Activated CD8-positive, alpha-beta T cell treated with anti-CD3 and anti-CD28 coated beads for 36 hours (primary cell): ENCODE measurements at regions not wholly inside any gene's neighbourhood (a gene's known extent, or its start where the extent isn't known, plus 50 kb on each side); places are given as distances from the start of the nearest gene placed in this dataset.

Source experiments
- ATAC-seq: fragments of 200-7000 bp; cut with Tn5 transposase; one replicate; pipeline ENCODE4 v1.10.0; 2021; ENCODE audit warnings: mild to moderate bottlenecking, moderate library complexity
- CTCF ChIA-PET: fragments of 350-600 bp; sonication (Branson Sonifier 250); formaldehyde crosslinking; loops from one replicate; lab custom pipeline; 2021; ENCODE audit warnings: antibody characterized with exemption; lab: Charles Lee
- POLR2A ChIA-PET: fragments of 350-600 bp; sonication (Branson Sonifier 250); formaldehyde crosslinking; loops from one replicate; lab custom pipeline; 2021; ENCODE audit warnings: antibody characterized with exemption; lab: Charles Lee
- DNase-seq: peaks from one replicate; pipeline ENCODE4 v3.0.0-alpha.2; 2020
- H3K27ac Mint-ChIP-seq: one replicate; pipeline ENCODE4 v1.8.0; 2021; ENCODE audit warnings: mild to moderate bottlenecking, mixed read lengths
- H3K27me3 Mint-ChIP-seq: one replicate; pipeline ENCODE4 v1.8.0; 2021; ENCODE audit warnings: mixed read lengths
- H3K36me3 Mint-ChIP-seq: one replicate; pipeline ENCODE4 v1.8.0; 2021; ENCODE audit warnings: low read depth, mixed read lengths
- H3K4me1 Mint-ChIP-seq: one replicate; pipeline ENCODE4 v1.8.0; 2021; ENCODE audit warnings: low read depth, mixed read lengths
- H3K4me3 Mint-ChIP-seq: one replicate; pipeline ENCODE4 v1.8.0; 2021; ENCODE audit warnings: mild to moderate bottlenecking, moderate library complexity, mixed read lengths
- H3K9me3 Mint-ChIP-seq: one replicate; pipeline ENCODE4 v1.8.0; 2021; ENCODE audit warnings: mixed read lengths
- CTCF ChIP-seq: fragments of 200-600 bp; IDR thresholded peaks from one replicate; pipeline ENCODE4 v1.8.0; 2022; ENCODE audit warnings: antibody characterized with exemption, mild to moderate bottlenecking
- intact Hi-C: fragments of 100-400 bp; cut with micrococcal nuclease; formaldehyde crosslinking; loops from one replicate; pipeline ENCODE4 v1.10.0; 2022

DNA sequence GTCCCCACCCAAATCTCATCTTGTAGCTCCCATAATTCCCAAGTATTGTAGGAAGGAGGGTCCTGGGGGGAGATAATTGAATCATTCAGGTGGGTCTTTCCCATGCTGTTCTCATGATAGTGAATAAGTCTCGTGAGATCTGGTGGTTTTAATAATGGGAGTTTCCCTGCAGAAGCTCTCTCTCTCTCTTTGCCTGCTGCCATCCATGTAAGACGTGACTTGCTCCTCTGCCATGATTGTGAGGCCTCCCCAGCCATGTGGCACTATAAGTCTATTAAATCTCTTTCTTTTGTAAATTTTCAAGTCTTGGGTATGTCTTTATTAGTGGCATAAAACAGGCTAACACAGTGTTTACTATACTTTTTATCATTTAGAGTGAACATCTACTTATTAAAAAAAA lies 338.8 kb downstream of the ANKRD7 start:
- no peak for ATAC-seq
- intact Hi-C loops = no loop called here
- H3K36me3 Mint-ChIP-seq = no peaks in the 10 kb centered on the region
- H3K4me3 Mint-ChIP-seq = no peak overlapping the region
- no peak for TF ChIP-seq CTCF
- ChIA-PET POLR2A (no interaction called here), CTCF (no interaction called here)
- no peak for DNase-seq
- peaks cover 2% of the 10 kb centered on the region for H3K9me3 Mint-ChIP-seq
- no peaks in the 10 kb centered on the region for H3K27me3 Mint-ChIP-seq
- no peak overlapping the region for H3K27ac Mint-ChIP-seq
- no peaks in the 10 kb centered on the region for H3K4me1 Mint-ChIP-seq

DNA sequence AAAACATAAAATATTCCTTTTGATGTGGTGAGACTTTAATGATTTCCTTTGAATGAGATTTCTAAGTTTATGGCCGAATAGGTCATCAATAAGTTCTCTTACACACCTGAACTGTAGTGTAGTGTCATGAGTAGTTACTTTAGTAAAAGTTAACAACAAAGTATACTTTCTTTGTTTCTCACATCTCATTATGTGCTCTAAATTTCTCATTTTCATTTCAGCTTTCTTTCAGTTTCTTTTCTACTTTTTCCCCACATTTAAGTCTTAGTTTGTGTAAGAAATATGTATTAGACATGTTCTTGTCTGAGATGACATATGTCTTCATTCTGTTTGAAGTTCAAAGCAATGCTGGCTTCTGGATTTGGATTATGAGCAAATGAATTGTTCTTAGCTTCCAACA lies 348.1 kb downstream of the ANKRD7 start:
- intact Hi-C loops = no loop called here
- TF ChIP-seq CTCF = no peak
- Mint-ChIP-seq H3K36me3 (no peaks in the 10 kb centered on the region), H3K9me3 (peaks cover 2% of the 10 kb centered on the region), H3K27ac (no peak overlapping the region), H3K4me1 (no peaks in the 10 kb centered on the region), H3K27me3 (no peaks in the 10 kb centered on the region), H3K4me3 (no peak overlapping the region)
- no peak for ATAC-seq
- no peak for DNase-seq
- ChIA-PET CTCF (no interaction called here), POLR2A (no interaction called here)

- no peak for TF ChIP-seq CTCF
- no peaks in the 10 kb centered on the region for H3K36me3 Mint-ChIP-seq
- DNase-seq = no peak
- H3K4me3 Mint-ChIP-seq = no peak overlapping the region
- intact Hi-C loops = no loop called here
- ATAC-seq = no peak
- POLR2A ChIA-PET = no interaction called here
- H3K27me3 Mint-ChIP-seq = no peaks in the 10 kb centered on the region
- H3K4me1 Mint-ChIP-seq = no peaks in the 10 kb centered on the region
- no peak overlapping the region for H3K27ac Mint-ChIP-seq
- CTCF ChIA-PET = no interaction called here
- H3K9me3 Mint-ChIP-seq = peaks cover 2% of the 10 kb centered on the region
Measured at GRCh38 chr7:118573085-118573484, 348.6 kb downstream of the ANKRD7 start.

DNA sequence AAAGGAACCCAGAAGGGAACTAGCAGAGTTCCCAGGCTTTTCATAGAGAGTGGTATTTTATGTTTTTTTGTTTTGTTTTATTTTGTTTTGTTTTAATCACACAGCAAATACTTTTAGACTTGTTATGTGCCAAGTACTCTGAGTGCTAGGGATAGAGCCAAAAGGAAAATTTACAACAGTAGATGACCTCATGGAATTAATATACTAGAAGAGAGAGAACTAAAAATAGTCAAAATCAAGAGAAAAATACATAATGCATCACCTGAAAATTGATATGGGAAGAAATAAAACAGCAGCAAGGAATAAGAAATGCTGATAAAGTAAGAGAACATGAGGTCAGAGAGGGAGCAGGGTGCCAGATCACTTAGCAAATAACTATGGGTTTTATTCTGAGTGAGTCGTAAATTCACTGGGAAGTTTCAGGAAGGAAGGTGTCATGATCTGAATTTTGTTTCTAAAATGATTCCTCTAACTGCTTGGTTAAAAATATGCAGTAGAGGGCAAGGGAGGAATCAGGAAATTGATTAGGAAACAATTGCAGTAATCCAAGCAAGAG lies 351.0 kb downstream of the ANKRD7 start:
- Mint-ChIP-seq H3K36me3 (no peaks in the 10 kb centered on the region), H3K27ac (no peak overlapping the region), H3K27me3 (no peaks in the 10 kb centered on the region), H3K9me3 (no peaks in the 10 kb centered on the region), H3K4me1 (no peaks in the 10 kb centered on the region), H3K4me3 (no peak overlapping the region)
- ChIA-PET POLR2A (no interaction called here), CTCF (no interaction called here)
- TF ChIP-seq CTCF = no peak
- no peak for DNase-seq
- intact Hi-C loops = no loop called here
- ATAC-seq = no peak

DNA sequence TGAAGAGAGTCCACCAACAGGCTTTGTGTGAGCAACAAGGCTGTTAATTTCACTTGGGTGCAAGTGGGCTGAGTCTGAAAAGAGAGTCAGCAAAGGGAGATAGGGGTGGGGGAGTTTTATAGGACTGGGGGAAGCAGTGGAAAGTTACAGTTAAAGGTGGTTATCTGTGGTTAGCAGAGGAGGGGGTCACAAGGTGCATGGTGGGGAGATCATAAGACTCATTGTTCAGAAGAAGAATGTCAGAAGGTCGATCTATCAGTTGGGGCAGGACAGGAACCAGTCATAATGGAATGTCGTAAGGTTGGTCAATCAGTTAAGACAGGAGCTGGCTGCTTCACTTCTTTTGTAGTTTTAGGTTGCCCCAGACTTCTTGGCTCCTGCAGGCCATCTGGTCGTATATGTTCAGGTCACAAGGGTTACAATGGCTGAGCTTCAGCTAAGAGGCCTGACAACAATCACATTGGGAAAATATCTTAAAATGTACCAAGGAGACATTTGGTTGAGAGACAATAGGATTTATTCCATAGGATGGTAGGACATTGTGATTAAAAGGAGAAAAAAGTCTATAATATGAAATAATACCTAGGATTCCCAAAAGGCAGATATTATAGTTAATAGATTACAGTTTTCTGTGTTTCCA lies 356.4 kb downstream of the ANKRD7 start:
- ChIA-PET CTCF (interaction anchor here (1.1 kb wide), 1 partner anchor 595 kb away, joined by 3 read pairs; no protein-coding TSS in a partner anchor), POLR2A (no interaction called here)
- Mint-ChIP-seq H3K9me3 (no peaks in the 10 kb centered on the region), H3K4me1 (no peaks in the 10 kb centered on the region), H3K36me3 (no peaks in the 10 kb centered on the region), H3K27ac (no peak overlapping the region), H3K4me3 (no peak overlapping the region), H3K27me3 (no peaks in the 10 kb centered on the region)
- DNase-seq (no peak), ATAC-seq (no peak)
- intact Hi-C loops = no loop called here
- TF ChIP-seq CTCF = no peak
